GM18907 (cell line): ENCODE measurements at regions not wholly inside any gene's neighbourhood (a gene's known extent, or its start where the extent isn't known, plus 50 kb on each side); places are given as distances from the start of the nearest gene placed in this dataset.
"Not testable (repeated sequence)": the region's sequence is repeated elsewhere in the genome, so short reads cannot be mapped to it uniquely, and the experiment has no call there.

Experiments
- ATAC-seq: cut with Tn5 transposase; IDR thresholded peaks from one replicate; pipeline ENCODE4 v1.9.1; 2021; ENCODE audit warnings: mild to moderate bottlenecking, moderate library complexity; ENCODE audit not compliant: unreplicated experiment

DNA sequence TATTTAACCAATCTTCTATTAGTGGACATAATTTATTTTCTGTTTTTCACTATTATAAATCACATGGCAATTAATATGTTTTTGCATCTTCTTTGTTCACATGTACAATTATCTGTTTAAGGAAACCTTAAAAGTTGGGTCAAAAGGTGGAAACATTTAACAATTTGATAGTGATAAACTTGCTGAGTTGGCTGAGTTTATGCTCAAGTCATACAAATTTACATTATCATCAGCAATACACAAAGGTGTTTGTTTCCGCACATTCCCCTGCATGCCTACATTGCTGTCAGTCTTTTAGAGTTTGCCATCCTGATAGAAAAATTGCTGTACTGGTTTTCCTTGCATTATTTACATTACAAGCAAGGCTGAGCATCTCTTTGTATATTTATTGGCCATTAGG, 139.5 kb downstream of the KCNRG start:
- ATAC-seq = no peak

DNA sequence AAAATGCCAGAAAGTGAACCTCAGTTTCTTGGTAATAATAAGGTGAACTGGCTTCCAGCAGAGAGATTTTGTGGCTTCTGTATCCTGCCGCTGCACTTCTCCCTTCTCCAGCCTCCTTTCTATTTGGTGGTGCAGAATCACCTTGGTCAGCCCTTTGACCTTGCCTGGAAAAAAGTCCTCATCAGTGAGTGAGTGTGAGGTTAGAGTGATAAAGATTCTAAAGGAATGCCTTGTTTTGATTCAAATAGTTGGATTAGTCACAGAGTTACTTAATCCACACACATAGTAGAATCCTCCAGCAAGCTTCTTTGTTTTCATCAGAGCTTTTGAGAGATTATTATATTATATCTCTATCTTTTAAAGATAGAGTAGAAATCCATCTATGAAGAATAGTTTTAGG, 140.9 kb downstream of the KCNRG start:
- no peak for ATAC-seq

- no peak for ATAC-seq
Measured at GRCh38 chr13:50156561-50157127, 141.4 kb downstream of the KCNRG start.

DNA sequence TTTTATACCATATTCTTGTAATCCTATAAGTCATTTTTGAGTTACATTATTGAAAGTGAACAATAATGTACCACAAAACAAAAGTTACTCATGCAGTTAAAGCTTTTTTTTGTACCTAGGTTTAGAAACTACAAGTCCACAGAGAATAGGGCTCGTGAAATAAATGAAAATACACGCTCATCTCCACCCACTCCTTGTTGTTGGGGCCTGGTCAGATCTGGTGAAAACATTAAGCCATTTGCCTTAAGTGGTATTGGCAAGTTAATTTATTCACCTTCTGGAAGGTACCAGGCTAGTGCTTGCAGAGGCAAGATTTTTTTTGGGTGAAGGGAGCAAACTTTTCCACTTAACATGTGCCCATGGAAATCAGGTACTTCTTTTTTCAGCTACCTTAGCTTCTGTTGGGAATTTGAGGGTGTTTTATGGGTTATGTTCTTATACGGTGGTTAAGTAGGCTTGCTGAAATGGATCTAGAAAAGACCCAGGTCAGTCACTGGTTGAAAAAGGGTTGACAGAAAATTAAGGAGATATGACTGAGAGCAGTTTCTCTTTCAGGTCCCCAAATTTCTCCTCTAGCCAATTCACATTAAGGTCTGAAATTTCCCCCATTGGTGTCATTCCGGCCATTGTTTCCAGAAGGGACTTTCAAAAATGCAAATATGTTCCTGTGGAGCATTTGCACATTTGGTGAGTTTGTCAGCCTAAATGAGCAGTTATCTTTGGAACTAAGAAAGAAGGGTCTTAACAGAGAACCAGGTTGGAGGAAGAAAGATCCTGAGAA, 143.3 kb downstream of the KCNRG start:
- ATAC-seq = no peak

GRCh38 chr13:50159607-50160006, 144.4 kb downstream of the KCNRG start:
- ATAC-seq = no peak

DNA sequence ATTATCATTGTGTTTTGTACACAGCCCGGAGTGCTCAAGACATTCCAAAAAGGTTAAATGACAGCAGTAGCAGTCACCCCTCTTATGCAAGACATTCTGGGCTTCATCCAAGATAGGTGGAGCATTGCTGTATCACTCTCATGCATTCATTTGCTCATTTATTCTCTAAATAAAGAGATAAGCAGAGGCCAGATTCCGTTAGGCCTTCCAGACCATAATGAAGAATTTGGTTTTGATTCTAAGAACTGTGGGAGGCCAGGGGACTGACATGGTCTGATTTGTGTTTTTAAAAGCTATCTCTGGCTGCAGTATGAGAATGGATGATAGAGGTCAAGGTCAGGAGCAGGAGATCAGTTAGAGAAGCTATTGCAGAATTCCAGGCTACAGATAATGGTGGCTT, 145.8 kb downstream of the KCNRG start:
- ATAC-seq = no peak

GRCh38 chr13:50162001-50162400, 146.8 kb downstream of the KCNRG start:
- ATAC-seq = no peak

GRCh38 chr13:50162567-50162966, 147.3 kb downstream of the KCNRG start:
- ATAC-seq = no peak

DNA sequence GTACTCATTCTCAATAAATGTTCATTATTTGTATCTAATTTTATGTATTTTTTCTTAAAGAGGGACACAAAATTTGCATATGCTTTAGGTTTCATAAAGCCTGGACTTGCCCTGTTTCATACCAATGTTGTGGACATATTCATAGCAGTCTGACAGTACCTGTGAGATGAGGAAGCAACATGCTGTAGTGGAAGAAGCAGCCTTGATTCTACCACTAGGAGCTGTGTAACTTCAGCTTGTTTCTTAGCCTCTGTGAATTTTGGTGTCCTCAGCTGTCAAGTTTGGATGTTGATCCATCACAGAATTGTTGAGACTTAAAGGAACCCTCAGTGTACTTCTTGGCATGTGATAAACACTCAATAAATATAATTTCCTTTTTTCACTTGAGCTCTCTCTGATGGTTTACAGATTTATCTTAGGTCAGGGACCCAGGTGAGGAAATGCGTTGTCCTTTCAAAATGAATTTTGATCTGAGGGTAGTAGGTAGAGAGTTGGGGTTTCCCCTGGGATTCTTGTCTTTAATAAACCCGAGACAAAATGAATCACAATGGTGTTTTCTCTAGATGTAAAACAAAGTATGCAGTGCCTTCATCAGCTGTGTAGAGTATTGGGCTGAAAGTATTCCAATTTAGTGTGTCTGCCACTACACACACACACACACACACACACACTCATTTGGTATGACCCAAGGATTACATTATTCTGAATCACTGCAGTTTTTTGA, 152.1 kb downstream of the KCNRG start:
- no peak for ATAC-seq

GRCh38 chr13:50167967-50168366, 152.7 kb downstream of the KCNRG start:
- ATAC-seq = no peak

DNA sequence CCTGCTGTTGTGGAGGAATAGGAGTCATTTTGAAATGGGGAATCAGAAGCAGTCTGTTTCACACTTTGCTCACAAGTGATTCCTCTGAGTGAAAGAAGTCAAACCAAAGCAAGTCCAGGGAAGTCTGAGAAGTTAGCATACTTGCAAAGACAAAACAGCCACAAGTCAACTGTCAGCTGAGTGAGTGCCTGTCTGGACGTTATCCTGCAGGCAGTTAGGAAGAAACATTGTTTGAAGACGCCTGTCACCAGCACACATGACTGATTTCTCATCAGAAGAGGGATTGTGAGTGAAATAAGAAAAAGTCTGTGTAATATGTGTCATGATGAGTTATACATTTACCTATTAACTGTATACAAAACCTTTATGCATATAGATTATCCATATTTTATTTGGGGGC, 153.5 kb downstream of the KCNRG start:
- no peak for ATAC-seq

- ATAC-seq = no peak
Measured at GRCh38 chr13:50170447-50171037, 155.3 kb downstream of the KCNRG start.

DNA sequence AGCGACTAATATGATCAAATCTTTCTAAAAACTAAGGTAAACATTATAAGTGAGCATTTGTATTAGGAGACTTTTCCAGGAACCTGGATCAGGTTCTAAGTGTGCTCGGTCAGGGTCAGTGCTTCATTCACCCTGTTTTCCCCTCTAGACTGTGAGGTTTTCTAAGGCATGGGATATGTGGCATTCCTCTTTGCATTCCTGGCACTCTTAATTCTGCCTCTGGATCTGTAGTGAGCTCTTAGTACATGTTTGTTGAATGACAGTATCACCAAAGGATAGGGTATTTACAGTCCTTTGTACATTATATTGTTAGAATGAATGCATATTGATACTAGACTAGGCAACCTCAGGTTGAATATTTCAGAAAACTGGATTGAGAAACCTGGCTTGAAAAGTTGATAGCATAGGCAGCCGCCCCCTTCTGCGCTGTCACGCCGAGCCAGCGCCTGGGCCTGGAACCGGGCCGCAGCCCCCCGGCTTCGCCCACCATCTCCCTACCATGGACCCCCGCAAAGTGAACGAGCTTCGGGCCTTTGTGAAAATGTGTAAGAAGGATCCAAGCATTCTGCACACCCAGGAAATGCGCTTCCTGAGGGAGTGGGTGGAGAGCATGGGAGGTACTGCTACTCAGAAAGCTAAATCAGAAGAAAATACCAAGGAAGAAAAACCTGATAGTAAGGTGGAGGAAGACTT, 156.5 kb downstream of the KCNRG start:
- ATAC-seq = no peak

DNA sequence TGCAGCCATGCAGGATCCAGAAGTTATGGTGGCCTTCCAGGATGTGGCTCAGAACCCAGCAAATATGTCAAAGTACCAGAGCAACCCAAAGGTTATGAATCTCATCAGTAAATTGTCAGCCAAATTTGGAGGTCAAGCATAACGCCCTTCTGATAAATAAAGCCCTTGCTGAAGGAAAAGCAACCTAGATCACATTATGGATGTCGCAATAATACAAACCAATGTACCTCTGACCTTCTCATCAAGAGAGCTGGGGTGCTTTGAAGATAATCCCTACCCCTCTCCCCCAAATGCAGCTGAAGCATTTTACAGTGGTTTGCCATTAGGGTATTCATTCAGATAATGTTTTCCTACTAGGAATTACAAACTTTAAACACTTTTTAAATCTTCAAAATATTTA, 157.8 kb downstream of the KCNRG start:
- ATAC-seq = not testable (repeated sequence)

DNA sequence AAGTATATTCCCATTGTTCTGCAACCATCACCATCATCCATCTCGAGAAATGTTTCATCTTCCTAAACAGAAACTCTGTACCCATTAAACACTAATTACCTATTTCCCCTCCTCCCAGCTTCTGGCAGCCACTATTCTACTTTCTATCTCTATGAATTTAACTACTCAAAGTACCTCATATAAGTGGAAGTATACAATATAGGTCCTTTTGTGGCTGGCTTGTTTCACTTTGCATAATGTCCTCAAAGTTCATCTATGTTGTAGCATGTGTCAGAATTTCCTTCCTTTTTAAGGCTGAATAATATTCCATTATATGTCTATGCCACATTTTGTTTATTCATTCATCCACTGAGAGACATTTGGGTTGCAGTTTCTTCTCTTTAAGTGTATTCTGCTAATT, 159.4 kb downstream of the KCNRG start:
- no peak for ATAC-seq

DNA sequence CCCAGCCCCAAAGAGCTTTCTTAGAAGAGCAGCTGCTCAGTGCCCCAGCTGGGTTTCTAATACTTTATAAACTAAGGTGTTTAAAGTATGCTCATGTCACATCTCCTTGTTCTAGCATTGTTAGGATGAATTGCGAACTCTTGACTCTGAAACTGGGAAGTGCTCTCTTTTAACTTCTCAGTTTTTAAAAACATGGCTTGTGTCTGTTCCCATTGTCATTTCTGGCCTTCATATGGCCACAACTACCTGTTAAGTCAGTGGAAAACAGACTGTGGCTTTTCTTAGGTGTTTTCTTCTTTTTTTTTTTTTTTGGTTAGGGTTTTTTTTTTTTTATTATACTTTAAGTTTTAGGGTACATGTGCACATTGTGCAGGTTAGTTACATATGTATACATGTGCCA, 164.7 kb downstream of the KCNRG start:
- ATAC-seq = no peak

DNA sequence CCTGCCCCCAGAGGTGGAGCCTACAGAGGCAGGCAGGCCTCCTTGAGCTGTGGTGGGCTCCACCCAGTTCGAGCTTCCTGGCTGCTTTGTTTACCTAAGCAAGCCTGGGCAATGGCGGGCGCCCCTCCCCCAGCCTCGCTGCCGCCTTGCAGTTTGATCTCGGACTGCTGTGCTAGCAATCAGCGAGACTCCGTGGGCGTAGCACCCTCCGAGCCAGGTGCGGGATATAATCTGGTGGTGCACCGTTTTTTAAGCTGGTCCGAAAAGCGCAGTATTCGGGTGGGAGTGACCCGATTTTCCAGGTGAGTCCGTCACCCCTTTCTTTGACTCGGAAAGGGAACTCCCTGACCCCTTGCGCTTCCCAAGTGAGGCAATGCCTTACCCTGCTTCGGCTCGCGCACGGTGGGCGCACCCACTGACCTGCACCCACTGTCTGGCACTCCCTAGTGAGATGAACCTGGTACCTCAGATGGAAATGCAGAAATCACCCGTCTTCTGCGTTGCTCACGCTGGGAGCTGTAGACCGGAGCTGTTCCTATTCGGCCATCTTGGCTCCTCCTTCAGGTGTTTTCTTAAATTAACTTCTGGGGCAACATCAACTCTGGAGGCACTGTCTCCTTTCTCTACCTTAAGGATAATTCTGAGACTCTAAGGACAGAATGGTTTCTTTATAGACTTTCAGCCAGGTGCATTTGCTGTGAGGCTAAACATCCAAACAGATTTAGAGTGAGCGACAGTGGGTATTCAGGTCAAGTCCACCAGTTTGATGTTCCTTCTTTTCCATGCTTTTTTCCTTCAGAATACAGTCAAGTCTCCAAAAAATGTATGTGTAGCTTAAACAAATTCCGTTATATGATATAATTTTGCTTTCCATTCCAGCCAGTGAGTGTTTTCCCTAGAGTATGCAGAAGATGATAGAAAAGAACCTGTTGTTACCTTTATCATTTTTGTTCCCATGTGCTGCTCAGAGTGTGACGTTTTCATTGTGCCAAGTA, 170.8 kb downstream of the KCNRG start:
- ATAC-seq = not testable (repeated sequence)

GRCh38 chr13:50187352-50188029, 172.2 kb downstream of the KCNRG start:
- ATAC-seq = no peak

DNA sequence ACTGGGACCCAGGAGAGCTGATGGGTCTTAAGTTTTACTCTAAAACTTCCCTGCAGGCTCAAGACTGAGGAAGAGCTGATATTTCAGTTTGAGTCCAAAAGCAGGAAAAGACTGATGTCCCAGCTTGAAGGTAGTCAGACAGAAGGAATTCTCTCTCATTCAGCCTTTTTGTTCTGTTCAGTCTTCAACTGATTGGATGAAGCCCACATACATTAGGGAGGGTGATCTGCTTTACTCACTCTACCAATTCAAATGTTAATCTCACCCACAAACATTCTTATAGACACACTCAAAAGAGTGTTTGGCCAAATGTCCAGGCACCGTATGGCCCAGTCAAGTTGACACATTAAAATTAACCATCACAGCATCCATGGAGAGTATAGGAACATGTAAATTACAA, 173.5 kb downstream of the KCNRG start:
- no peak for ATAC-seq
